ENCODE measurements at regions not wholly inside any gene's neighbourhood (a gene's known extent, or its start where the extent isn't known, plus 50 kb on each side); places are given as distances from the start of the nearest gene placed in this dataset.

DNA sequence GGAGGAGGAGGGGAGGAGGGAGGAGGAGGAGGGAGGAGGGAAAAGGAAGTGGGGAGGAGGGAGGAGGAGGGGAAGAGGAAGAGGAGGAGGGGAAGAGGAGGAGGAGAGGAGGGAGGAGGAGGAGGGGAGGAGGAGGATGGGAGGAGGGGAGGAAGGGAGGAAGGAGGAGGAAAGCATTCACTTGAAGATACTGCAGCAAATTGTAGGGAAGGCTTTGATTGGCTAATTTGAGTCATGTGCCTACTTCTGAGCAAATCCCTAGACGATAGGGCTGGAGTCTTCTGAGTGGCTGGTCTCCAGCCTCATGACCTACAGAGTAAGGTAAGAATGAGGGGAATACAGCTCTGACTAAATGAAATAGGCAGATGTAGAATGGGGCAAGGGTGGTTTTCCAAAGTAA lies 783.2 kb upstream of the RBFOX1 start:
- H3K4me3 Mint-ChIP-seq, result no peak overlapping the region
- Histone ChIP-seq H3K4me2 (no peak overlapping the region), H3K4me1 (ENCODE audit: insufficient read depth) (no peaks in the 10 kb centered on the region), H4K20me1 (replicated peaks; ENCODE audit: insufficient read depth) (no peaks in the 10 kb centered on the region), H3K27ac (ENCODE audit: low read depth) (no peak overlapping the region), H3K36me3 (ENCODE audit: insufficient read depth) (no peaks in the 10 kb centered on the region), H3K27me3 (ENCODE audit: insufficient read depth) (no peaks in the 10 kb centered on the region), H3K79me2 (replicated peaks; ENCODE audit: insufficient read depth) (no peaks in the 10 kb centered on the region), H2AFZ (no peak overlapping the region), H3F3A (replicated peaks; ENCODE audit: low read depth) (no peaks in the 10 kb centered on the region), H3K4me3 (no peak overlapping the region), H3K9me2 (ENCODE audit: insufficient read depth) (0 out of 2 replicates have a peak, but pooled peaks cover 4% of the 10 kb centered on the region)
- H3K4me1 Mint-ChIP-seq, result peaks cover 9% of the 10 kb centered on the region
- TF ChIP-seq JUNB (IDR thresholded peaks at IDR 0.05; ENCODE audit: unreplicated experiment), result no peak
- TF ChIP-seq CREB1 (CRISPR knock-in tag; IDR thresholded peaks at IDR 0.05; ENCODE audit: low read depth), result no peak
- TF ChIP-seq ETS1 (IDR thresholded peaks at IDR 0.05), result no peak
- no peak for TF ChIP-seq EZH2 (IDR thresholded peaks at IDR 0.05; ENCODE audit: low read depth, unreplicated experiment)
- TF ChIP-seq NANOG (IDR thresholded peaks at IDR 0.05; ENCODE audit: borderline replicate concordance), result no peak
- no peak for TF ChIP-seq REST (IDR thresholded peaks at IDR 0.05; ENCODE audit: unreplicated experiment)
- no peak for TF ChIP-seq EZH2phosphoT487 (IDR thresholded peaks at IDR 0.05; ENCODE audit: unreplicated experiment)
- TF ChIP-seq, protein P1, sequence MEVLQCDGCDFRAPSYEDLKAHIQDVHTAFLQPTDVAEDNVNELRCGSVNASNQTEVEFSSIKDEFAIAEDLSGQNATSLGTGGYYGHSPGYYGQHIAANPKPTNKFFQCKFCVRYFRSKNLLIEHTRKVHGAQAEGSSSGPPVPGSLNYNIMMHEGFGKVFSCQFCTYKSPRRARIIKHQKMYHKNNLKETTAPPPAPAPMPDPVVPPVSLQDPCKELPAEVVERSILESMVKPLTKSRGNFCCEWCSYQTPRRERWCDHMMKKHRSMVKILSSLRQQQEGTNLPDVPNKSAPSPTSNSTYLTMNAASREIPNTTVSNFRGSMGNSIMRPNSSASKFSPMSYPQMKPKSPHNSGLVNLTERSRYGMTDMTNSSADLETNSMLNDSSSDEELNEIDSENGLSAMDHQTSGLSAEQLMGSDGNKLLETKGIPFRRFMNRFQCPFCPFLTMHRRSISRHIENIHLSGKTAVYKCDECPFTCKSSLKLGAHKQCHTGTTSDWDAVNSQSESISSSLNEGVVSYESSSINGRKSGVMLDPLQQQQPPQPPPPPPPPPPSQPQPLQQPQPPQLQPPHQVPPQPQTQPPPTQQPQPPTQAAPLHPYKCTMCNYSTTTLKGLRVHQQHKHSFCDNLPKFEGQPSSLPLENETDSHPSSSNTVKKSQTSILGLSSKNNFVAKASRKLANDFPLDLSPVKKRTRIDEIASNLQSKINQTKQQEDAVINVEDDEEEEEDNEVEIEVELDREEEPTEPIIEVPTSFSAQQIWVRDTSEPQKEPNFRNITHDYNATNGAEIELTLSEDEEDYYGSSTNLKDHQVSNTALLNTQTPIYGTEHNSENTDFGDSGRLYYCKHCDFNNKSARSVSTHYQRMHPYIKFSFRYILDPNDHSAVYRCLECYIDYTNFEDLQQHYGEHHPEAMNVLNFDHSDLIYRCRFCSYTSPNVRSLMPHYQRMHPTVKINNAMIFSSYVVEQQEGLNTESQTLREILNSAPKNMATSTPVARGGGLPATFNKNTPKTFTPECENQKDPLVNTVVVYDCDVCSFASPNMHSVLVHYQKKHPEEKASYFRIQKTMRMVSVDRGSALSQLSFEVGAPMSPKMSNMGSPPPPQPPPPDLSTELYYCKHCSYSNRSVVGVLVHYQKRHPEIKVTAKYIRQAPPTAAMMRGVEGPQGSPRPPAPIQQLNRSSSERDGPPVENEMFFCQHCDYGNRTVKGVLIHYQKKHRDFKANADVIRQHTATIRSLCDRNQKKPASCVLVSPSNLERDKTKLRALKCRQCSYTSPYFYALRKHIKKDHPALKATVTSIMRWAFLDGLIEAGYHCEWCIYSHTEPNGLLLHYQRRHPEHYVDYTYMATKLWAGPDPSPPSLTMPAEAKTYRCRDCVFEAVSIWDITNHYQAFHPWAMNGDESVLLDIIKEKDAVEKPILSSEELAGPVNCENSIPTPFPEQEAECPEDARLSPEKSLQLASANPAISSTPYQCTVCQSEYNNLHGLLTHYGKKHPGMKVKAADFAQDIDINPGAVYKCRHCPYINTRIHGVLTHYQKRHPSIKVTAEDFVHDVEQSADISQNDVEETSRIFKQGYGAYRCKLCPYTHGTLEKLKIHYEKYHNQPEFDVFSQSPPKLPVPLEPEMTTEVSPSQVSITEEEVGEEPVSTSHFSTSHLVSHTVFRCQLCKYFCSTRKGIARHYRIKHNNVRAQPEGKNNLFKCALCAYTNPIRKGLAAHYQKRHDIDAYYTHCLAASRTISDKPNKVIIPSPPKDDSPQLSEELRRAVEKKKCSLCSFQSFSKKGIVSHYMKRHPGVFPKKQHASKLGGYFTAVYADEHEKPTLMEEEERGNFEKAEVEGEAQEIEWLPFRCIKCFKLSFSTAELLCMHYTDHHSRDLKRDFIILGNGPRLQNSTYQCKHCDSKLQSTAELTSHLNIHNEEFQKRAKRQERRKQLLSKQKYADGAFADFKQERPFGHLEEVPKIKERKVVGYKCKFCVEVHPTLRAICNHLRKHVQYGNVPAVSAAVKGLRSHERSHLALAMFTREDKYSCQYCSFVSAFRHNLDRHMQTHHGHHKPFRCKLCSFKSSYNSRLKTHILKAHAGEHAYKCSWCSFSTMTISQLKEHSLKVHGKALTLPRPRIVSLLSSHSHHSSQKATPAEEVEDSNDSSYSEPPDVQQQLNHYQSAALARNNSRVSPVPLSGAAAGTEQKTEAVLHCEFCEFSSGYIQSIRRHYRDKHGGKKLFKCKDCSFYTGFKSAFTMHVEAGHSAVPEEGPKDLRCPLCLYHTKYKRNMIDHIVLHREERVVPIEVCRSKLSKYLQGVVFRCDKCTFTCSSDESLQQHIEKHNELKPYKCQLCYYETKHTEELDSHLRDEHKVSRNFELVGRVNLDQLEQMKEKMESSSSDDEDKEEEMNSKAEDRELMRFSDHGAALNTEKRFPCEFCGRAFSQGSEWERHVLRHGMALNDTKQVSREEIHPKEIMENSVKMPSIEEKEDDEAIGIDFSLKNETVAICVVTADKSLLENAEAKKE (CRISPR knock-in tag; IDR thresholded peaks at IDR 0.05), result no peak
- TF ChIP-seq ZNF114 (CRISPR knock-in tag; IDR thresholded peaks at IDR 0.05), result no peak
- H3K36me3 Mint-ChIP-seq (ENCODE audit: low read depth), result no peaks in the 10 kb centered on the region
- no peak overlapping the region for H3K27ac Mint-ChIP-seq
- ATAC-seq (no peak), DNase-seq (ENCODE audit: low spot score) (no peak)
- no peaks in the 10 kb centered on the region for H3K27me3 Mint-ChIP-seq (ENCODE audit: insufficient read depth, low read depth, poor library complexity)
- H3K9me3 Mint-ChIP-seq, result no peaks in the 10 kb centered on the region
